GM12875 (cell line): ENCODE measurements at regions not wholly inside any gene's neighbourhood (a gene's known extent, or its start where the extent isn't known, plus 50 kb on each side); places are given as distances from the start of the nearest gene placed in this dataset.

Source experiments
- H3K4me3 ChIP-seq: one replicate; pipeline ENCODE4 v1.5.1; 2011; ENCODE audit warnings: low read depth, low read length, control low read depth
- CTCF ChIP-seq: IDR thresholded peaks from 2 replicates; pipeline ENCODE4 v1.5.1; 2011; ENCODE audit warnings: low read depth, mild to moderate bottlenecking, control low read depth, inconsistent platforms, low read length, moderate library complexity, borderline replicate concordance; ENCODE audit not compliant: insufficient read depth

- no peak for TF ChIP-seq CTCF
- no peak overlapping the region for H3K4me3 ChIP-seq
These were observed 430.3 kb downstream of the SPRY1 start for GRCh38 chr4:123826896-123827295.

- no peak for TF ChIP-seq CTCF
- H3K4me3 ChIP-seq, result no peak overlapping the region
These were observed 430.9 kb downstream of the SPRY1 start for GRCh38 chr4:123827511-123827910.

GRCh38 chr4:123830930-123831329, 434.3 kb downstream of the SPRY1 start:
- H3K4me3 ChIP-seq, result no peak overlapping the region
- TF ChIP-seq CTCF, result no peak

- no peak for TF ChIP-seq CTCF
- H3K4me3 ChIP-seq, result no peak overlapping the region
These were observed 435.8 kb downstream of the SPRY1 start for GRCh38 chr4:123832173-123833026.

DNA sequence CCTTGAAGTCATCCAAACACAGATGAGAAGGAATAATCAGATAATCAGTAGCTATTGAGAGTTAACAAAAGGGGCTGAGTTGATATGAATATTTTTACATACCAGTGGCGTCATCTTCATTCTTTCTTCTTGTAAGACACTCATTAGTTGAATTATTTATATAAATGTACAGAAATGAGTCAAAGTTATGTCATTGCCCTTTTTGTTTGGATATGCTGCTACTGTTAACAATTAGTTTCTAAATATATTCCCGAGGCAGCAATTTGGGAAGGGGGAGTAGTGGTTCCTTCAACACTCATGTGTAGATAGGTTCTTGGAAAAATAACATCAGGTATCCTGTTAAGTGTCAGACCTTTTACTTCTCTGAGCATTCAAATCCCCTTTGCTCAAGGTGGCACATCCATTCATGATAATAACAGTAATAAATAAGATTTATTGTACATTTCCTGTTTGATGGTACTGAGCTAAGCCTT, 436.6 kb downstream of the SPRY1 start:
- TF ChIP-seq CTCF, result no peak
- H3K4me3 ChIP-seq, result no peak overlapping the region

- no peak overlapping the region for H3K4me3 ChIP-seq
- TF ChIP-seq CTCF, result no peak
These were observed 439.4 kb downstream of the SPRY1 start for GRCh38 chr4:123835831-123836590.
